Hematopoietic multipotent progenitor cell treated with erythropoietin and hydrocortisone succinate and interleukin-3 and kit ligand, for 8 days (in vitro differentiated cells): ENCODE measurements at regions not wholly inside any gene's neighbourhood (a gene's known extent, or its start where the extent isn't known, plus 50 kb on each side); places are given as distances from the start of the nearest gene placed in this dataset.

ENCODE experiments used
- DNase-seq: peaks from one replicate; pipeline ENCODE4 v3.0.0-alpha.2; 2015

- no peak for DNase-seq
Observed at GRCh38 chr4:65825116-65825753, 154.9 kb upstream of the EPHA5 start.

- DNase-seq, result no peak
Observed at GRCh38 chr4:65819192-65819591, 148.9 kb upstream of the EPHA5 start.

- DNase-seq, result no peak
Observed at GRCh38 chr4:65805936-65806335, 135.6 kb upstream of the EPHA5 start.

- no peak for DNase-seq
Observed at GRCh38 chr4:65799513-65799912, 129.2 kb upstream of the EPHA5 start.

- DNase-seq, result no peak
Observed at GRCh38 chr4:65798498-65799127, 128.3 kb upstream of the EPHA5 start.

GRCh38 chr4:65791812-65792308 is 121.6 kb upstream of the EPHA5 start:
- no peak for DNase-seq

- no peak for DNase-seq
Observed at GRCh38 chr4:65791111-65791811, 121.0 kb upstream of the EPHA5 start.

- no peak for DNase-seq
Observed at GRCh38 chr4:65789805-65790204, 119.5 kb upstream of the EPHA5 start.

GRCh38 chr4:65789341-65789740 is 119.1 kb upstream of the EPHA5 start:
- DNase-seq, result no peak

DNA sequence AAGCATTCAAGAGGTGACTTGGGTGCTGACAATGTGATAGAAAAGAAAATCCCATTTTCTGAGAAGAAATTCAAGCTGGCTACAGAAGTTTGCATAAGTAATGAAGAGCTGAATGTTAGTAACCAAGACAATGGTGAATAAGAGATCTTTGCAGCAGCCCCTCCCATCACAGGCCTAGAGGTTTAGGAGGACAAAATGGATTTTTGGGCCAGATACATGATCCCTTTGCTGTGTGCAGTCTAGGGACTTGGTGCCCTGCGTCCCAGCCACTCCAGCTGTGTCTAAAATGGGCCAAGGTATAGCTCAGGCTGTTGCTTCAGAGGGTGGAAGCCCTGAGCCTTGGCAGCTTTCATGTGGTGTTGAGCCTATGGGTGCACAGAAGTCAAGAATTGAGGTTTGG is 107.0 kb upstream of the EPHA5 start:
- DNase-seq, result no peak

- DNase-seq, result no peak
Observed at GRCh38 chr4:65773636-65774035, 103.3 kb upstream of the EPHA5 start.

DNA sequence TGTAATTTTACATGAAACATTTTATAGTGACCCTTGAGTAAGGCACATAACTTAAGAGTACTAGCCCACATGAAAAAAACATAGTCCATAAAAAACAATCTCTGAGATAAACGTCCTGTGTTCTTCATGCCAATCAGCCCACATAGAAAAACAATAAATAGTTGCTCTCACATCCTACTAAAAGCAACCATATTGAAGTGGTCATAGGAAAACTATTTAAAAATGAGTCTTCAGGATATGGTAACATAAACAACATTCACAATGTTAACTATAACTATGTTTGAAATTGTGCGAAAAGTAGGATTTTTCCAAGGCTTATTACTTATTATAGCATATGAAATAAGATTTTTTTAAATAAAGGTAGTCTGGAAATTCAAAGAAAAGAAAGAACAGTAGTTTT is 77.1 kb upstream of the EPHA5 start:
- DNase-seq, result no peak

DNA sequence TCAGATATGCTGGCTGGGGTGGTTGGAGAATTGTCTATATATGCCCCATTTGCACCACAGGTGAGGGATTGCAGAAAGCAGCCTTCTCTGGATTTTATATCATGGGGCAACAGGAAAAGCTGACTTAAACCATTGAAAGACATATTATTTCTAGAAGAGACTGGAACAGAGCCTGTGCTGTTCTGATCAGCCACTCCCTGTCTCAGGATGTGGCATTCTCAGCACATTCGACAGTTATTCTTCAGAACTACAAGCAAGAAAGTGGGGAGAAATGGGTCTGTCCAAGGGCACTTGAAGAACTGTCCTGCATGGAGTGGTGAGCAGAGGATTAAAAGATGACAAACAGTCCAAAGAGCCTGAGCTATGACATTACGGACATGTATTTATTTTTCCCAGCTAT is 67.8 kb upstream of the EPHA5 start:
- DNase-seq, result no peak

DNA sequence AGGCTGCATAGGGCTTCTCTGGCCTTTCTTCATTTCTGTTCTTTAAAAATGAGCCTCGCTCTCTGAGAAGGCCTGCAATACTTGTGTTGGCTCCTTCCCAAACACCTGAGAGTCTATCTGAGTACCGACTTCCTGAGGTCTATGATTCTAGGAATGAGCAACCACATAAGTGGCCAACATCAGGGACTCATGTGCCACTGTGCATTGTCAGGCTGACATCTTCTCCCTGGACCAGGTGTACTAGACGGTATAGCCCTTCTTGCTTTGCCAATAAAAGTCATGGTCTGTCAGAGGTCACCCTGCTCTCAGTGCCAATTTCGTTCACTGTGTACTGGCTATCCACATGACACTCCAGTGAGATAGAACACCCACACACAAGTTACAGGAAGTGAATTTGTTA is 67.4 kb upstream of the EPHA5 start:
- no peak for DNase-seq

DNA sequence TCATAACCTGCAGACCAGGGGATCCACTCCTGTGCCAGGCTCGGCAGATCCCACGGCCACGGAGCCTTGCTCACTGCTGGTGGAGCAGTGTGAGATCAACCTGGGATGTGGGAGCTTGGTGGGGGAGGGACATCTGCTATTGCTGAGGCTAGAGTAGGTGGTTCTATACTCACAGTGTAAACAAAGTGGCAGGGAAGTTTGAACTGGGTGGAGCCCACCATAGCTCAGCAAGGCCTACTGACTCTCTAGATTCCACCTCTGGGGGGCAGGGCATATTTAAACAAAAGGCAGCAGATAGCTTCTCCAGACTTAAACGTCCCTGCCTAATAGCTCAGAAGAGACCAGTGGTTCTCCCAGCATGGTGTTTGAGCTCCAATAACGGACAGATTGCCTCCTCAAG is 54.7 kb upstream of the EPHA5 start:
- DNase-seq, result no peak
